MCF 10A (cell line): ENCODE measurements at regions not wholly inside any gene's neighbourhood (a gene's known extent, or its start where the extent isn't known, plus 50 kb on each side); places are given as distances from the start of the nearest gene placed in this dataset.

Experiments
- BruUV-seq: library from RNA; stranded (reverse); fragments of 400-500 nt; replicated peaks from 2 replicates; lab custom pipeline; 2021; lab: Mats Ljungman, UMichigan
- CTCF ChIA-PET: fragments of 300-600 bp; sonication (Branson Sonifier 250); formaldehyde crosslinking; extraction: SDS; loops from one replicate; lab custom pipeline; 2021; ENCODE audit warnings: antibody characterized with exemption, inconsistent platforms; lab: Yijun Ruan, JAX
- POLR2A ChIA-PET: fragments of 300-600, 350-650 bp; sonication (Branson Sonifier 250); formaldehyde crosslinking; extraction: SDS; loops from one replicate; lab custom pipeline; 2020; ENCODE audit warnings: antibody characterized with exemption, inconsistent platforms; lab: Yijun Ruan, JAX
- DNase-seq: peaks from one replicate; pipeline ENCODE4 v3.0.0-alpha.2; 2018; ENCODE audit not compliant: unreplicated experiment
- H3K27ac Mint-ChIP-seq: one replicate; pipeline ENCODE4 v1.8.0; 2022; ENCODE audit warnings: mild to moderate bottlenecking, low read depth, mixed read lengths; ENCODE audit not compliant: unreplicated experiment
- H3K27me3 Mint-ChIP-seq: one replicate; pipeline ENCODE4 v1.8.0; 2022; ENCODE audit warnings: mixed read lengths; ENCODE audit not compliant: insufficient read depth, unreplicated experiment
- H3K36me3 Mint-ChIP-seq: one replicate; pipeline ENCODE4 v1.8.0; 2022; ENCODE audit warnings: mild to moderate bottlenecking, moderate library complexity, mixed read lengths; ENCODE audit not compliant: insufficient read depth, unreplicated experiment
- H3K4me1 Mint-ChIP-seq: one replicate; pipeline ENCODE4 v1.8.0; 2022; ENCODE audit warnings: mixed read lengths; ENCODE audit not compliant: insufficient read depth, unreplicated experiment
- H3K4me3 Mint-ChIP-seq: one replicate; pipeline ENCODE4 v1.8.0; 2022; ENCODE audit warnings: mild to moderate bottlenecking, moderate library complexity, mixed read lengths; ENCODE audit not compliant: unreplicated experiment
- H3K9me3 Mint-ChIP-seq: one replicate; pipeline ENCODE4 v1.8.0; 2022; ENCODE audit warnings: mixed read lengths; ENCODE audit not compliant: unreplicated experiment
- intact Hi-C: fragments of 100-400 bp; cut with micrococcal nuclease; formaldehyde crosslinking; loops from 2 replicates; pipeline ENCODE4 v1.14.1; 2022
- TF ChIP-seq, protein P1 (sequence below): fragments of 200-600 bp; IDR thresholded peaks from one replicate; pipeline ENCODE4 v1.8.0; 2022; ENCODE audit warnings: antibody characterized with exemption, mild to moderate bottlenecking; ENCODE audit not compliant: unreplicated experiment

DNA sequence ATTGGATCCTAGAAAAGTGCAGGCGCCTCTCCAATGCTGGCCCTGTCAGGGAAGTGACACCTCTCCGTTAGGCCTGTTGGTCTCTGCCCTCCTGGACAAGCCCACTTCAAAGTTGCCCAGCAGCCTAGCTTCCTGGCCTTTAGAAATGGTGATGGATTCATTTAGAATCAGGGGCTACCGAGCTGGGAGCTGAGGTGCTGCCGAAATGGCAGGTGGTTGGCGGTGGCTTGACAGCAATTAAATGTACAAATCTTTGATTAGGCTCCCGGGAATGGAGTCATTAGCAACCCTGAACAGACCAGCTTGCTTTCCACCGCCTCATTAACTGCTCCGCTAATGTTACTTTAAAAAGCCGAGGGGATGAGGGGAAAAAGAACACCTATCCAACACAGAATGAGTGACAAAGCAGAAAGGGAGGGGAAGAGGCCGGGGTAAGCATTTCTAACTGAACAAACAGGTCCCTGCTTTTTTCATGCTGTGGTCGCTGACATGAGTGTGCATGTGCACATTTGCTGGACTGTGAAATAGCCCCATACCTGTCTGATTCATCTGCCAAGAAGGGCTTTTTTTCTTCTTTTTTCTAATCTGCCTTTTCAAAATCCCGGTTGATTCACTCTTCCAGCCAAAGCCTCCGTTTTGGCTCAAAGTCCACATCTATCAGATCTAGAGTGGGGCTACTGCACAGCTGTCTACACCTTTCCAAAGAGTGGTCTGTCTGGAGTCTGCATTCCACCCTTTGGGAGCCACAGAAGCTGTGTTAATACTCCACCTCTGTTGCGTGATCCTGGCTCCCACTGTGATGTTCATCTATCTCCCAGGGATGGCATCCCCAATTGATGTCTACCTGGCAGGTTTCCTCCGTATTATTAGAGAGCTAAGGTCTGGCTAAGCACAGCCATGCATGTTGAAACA lies 431.9 kb downstream of the COG6 start:
- POLR2A ChIA-PET, result interaction anchor here (0.7 to 1.9 kb wide), 4 partner anchors 13 to 593 kb away, joined by 3 to 5 read pairs (median 3); no protein-coding TSS in a partner anchor
- H3K27me3 Mint-ChIP-seq, result no peaks in the 10 kb centered on the region
- TF ChIP-seq, protein P1, sequence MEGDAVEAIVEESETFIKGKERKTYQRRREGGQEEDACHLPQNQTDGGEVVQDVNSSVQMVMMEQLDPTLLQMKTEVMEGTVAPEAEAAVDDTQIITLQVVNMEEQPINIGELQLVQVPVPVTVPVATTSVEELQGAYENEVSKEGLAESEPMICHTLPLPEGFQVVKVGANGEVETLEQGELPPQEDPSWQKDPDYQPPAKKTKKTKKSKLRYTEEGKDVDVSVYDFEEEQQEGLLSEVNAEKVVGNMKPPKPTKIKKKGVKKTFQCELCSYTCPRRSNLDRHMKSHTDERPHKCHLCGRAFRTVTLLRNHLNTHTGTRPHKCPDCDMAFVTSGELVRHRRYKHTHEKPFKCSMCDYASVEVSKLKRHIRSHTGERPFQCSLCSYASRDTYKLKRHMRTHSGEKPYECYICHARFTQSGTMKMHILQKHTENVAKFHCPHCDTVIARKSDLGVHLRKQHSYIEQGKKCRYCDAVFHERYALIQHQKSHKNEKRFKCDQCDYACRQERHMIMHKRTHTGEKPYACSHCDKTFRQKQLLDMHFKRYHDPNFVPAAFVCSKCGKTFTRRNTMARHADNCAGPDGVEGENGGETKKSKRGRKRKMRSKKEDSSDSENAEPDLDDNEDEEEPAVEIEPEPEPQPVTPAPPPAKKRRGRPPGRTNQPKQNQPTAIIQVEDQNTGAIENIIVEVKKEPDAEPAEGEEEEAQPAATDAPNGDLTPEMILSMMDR, result no peak
- DNase-seq, result no peak
- peaks cover 24% of the 10 kb centered on the region for H3K4me1 Mint-ChIP-seq
- CTCF ChIA-PET, result interaction anchor here (0.6 to 0.7 kb wide), 2 partner anchors 37 to 217 kb away, joined by 3 to 4 read pairs; no protein-coding TSS in a partner anchor
- no peaks in the 10 kb centered on the region for H3K9me3 Mint-ChIP-seq
- no peak overlapping the region for H3K27ac Mint-ChIP-seq
- H3K4me3 Mint-ChIP-seq, result no peak overlapping the region
- intact Hi-C loops, result no loop called here
- H3K36me3 Mint-ChIP-seq, result no peaks in the 10 kb centered on the region
- BruUV-seq, result no TSS peak

DNA sequence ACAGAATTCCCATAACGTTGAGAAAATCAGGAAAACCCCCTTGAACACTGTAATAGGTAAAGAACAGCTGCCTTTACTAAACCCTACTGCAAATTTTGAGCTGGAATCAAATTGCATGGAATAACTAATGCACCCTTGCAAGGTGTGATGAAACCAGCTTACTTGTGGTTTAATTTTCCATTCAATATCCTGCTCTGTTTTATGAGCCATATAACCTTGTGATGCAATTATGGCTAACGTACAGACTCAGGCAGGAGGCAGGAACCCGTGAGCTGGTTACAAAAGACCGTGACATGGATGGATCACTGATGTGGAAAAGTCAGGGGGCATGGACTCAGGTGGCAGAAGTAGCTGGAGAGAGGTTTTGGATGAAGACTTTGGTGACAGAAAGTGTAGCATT lies 438.6 kb downstream of the COG6 start:
- no peak overlapping the region for H3K27ac Mint-ChIP-seq
- intact Hi-C loops, result no loop called here
- DNase-seq, result peak; percentile 88
- BruUV-seq, result no TSS peak
- ChIA-PET CTCF (interaction anchor here (0.6 to 1.4 kb wide), 4 partner anchors 9 to 31 kb away, joined by 3 to 5 read pairs (median 4); no protein-coding TSS in a partner anchor), POLR2A (interaction anchor here (0.7 to 2.4 kb wide), 17 partner anchors 9 to 240 kb away, joined by 3 to 17 read pairs (median 5); no protein-coding TSS in a partner anchor)
- TF ChIP-seq, protein P1, result no peak
- H3K9me3 Mint-ChIP-seq, result peaks cover 9% of the 10 kb centered on the region
- no peaks in the 10 kb centered on the region for H3K36me3 Mint-ChIP-seq
- peaks cover 6% of the 10 kb centered on the region for H3K4me1 Mint-ChIP-seq
- no peaks in the 10 kb centered on the region for H3K27me3 Mint-ChIP-seq
- H3K4me3 Mint-ChIP-seq, result no peak overlapping the region

DNA sequence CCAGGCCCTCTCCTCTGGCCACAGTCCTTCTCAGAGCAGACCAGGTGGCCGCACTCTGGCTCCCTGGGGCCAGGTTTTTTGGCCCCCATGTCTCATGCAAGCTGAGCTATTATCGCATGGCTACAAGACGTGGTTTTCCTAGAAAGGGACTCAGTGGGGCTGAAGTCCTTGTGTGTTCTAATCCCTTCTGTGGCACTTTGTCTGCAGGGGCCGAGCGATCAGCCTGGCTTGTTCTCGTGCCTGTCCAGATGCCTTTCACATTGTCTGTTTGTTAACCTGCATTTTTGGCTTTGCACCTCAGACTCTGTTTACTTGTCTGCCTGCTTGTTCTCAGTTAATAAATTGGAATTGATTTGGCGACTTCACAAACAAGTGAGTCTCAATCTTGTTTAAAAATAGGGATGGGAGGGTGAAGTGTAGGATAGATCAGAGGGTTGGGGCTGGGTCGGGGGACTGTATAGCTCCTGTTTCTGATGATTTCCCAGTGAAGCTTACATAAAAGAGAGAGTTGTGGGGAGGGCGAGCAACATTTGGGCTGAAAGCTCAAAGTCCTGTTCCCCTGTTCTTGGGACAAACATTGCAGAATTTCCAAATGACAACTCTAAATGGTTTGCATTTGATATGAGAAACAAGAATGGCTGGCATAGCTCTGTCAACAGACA lies 440.4 kb downstream of the COG6 start:
- H3K4me3 Mint-ChIP-seq, result no peak overlapping the region
- H3K4me1 Mint-ChIP-seq, result peaks cover 6% of the 10 kb centered on the region
- TF ChIP-seq, protein P1, result no peak
- no TSS peak for BruUV-seq
- intact Hi-C loops, result no loop called here
- no peak overlapping the region for H3K27ac Mint-ChIP-seq
- ChIA-PET CTCF (interaction anchor here (0.6 to 1.2 kb wide), 3 partner anchors 26 to 153 kb away, joined by 3 to 4 read pairs (median 3); no protein-coding TSS in a partner anchor), POLR2A (interaction anchor here (1.0 to 2.2 kb wide), 5 partner anchors 13 to 175 kb away, joined by 3 to 6 read pairs (median 4); no protein-coding TSS in a partner anchor)
- no peaks in the 10 kb centered on the region for H3K36me3 Mint-ChIP-seq
- peaks cover 17% of the 10 kb centered on the region for H3K9me3 Mint-ChIP-seq
- H3K27me3 Mint-ChIP-seq, result no peaks in the 10 kb centered on the region
- no peak for DNase-seq
